SK-N-SH (cell line): ENCODE measurements at regions not wholly inside any gene's neighbourhood (a gene's known extent, or its start where the extent isn't known, plus 50 kb on each side); places are given as distances from the start of the nearest gene placed in this dataset.

Experiments used
- CTCF ChIP-seq: fragments of 200-600 bp; sonication (generic); IDR thresholded peaks from 2 replicates; pipeline ENCODE4 v1.6.1; 2017; ENCODE audit warnings: antibody characterized with exemption, mild to moderate bottlenecking, moderate library complexity
- EP300 ChIP-seq, 2 experiments: IDR thresholded peaks; 2 replicates each; pipeline versions ENCODE4 v1.4.0 to v1.6.1; 2012; ENCODE audit warnings: borderline replicate concordance in 1 of 2, low read depth in 1 of 2, low read length in 1 of 2
- EZH2phosphoT487 ChIP-seq: fragments of 200-600 bp; sonication (generic); IDR thresholded peaks from 2 replicates; pipeline ENCODE4 v1.6.1; 2017; ENCODE audit warnings: low read depth, mixed run types, mild to moderate bottlenecking, antibody characterized with exemption, moderate library complexity, borderline replicate concordance
- FOXJ3 ChIP-seq: sonication (generic); formaldehyde crosslinking; IDR thresholded peaks from 2 replicates; pipeline ENCODE4 v1.5.1; 2020; ENCODE audit warnings: mild to moderate bottlenecking, missing genetic modification reagents
- MAX ChIP-seq: IDR thresholded peaks from 2 replicates; pipeline ENCODE4 v1.4.0; 2012; ENCODE audit warnings: low read depth
- MXI1 ChIP-seq: IDR thresholded peaks from 2 replicates; pipeline ENCODE4 v1.6.1; 2012; ENCODE audit warnings: mild to moderate bottlenecking, low read depth, low read length, improper control_type of control experiment
- NFIC ChIP-seq: IDR thresholded peaks from 2 replicates; pipeline ENCODE4 v1.4.0; 2012; ENCODE audit warnings: borderline replicate concordance
- POLR2AphosphoS5 ChIP-seq: IDR thresholded peaks from 2 replicates; pipeline ENCODE4 v1.6.1; 2012; ENCODE audit warnings: low read depth, low read length
- RAD21 ChIP-seq: IDR thresholded peaks from 2 replicates; pipeline ENCODE4 v1.6.1; 2012; ENCODE audit warnings: mild to moderate bottlenecking, low read length
- RCOR1 ChIP-seq: fragments of 150-350 bp; IDR thresholded peaks from 2 replicates; pipeline ENCODE4 v1.6.1; 2017; ENCODE audit warnings: antibody characterized with exemption, low read length
- REST ChIP-seq: IDR thresholded peaks from 2 replicates; pipeline ENCODE4 v1.6.1; 2012; ENCODE audit warnings: mild to moderate bottlenecking, low read depth, low read length, moderate library complexity
- RXRA ChIP-seq: IDR thresholded peaks from 2 replicates; pipeline ENCODE4 v1.4.0; 2012; ENCODE audit warnings: low read depth, mild to moderate bottlenecking, borderline replicate concordance
- SIN3A ChIP-seq: IDR thresholded peaks from 2 replicates; pipeline ENCODE4 v1.6.1; 2012; ENCODE audit warnings: low read depth, mild to moderate bottlenecking, low read length, moderate library complexity, borderline replicate concordance
- ZBTB33 ChIP-seq: IDR thresholded peaks from 2 replicates; pipeline ENCODE4 v1.4.0; 2012; ENCODE audit warnings: low read depth, borderline replicate concordance

- TF ChIP-seq EP300 (IDR thresholded peaks at IDR 0.05; ENCODE audit: borderline replicate concordance in 1 of 2, low read depth in 1 of 2, low read length in 1 of 2), result no peak
- no peak for TF ChIP-seq POLR2AphosphoS5
- TF ChIP-seq CTCF, result peak; percentile 44
- no peak for TF ChIP-seq SIN3A
- TF ChIP-seq ZBTB33, result no peak
- TF ChIP-seq RAD21, result peak; percentile 56
- TF ChIP-seq FOXJ3, result no peak
- TF ChIP-seq MXI1, result no peak
- no peak for TF ChIP-seq MAX
- TF ChIP-seq REST, result no peak
- TF ChIP-seq NFIC, result no peak
- no peak for TF ChIP-seq RXRA
- TF ChIP-seq RCOR1, result no peak
- TF ChIP-seq EZH2phosphoT487, result no peak
Observed at GRCh38 chr4:167290678-167291077, 56.4 kb upstream of the SPOCK3 start.
